GM12892 (cell line): ENCODE measurements at regions not wholly inside any gene's neighbourhood (a gene's known extent, or its start where the extent isn't known, plus 50 kb on each side); places are given as distances from the start of the nearest gene placed in this dataset.

Source experiments
- POLR2A ChIP-seq: IDR thresholded peaks from 2 replicates; pipeline ENCODE4 v1.6.1; 2011; ENCODE audit warnings: low read depth, low read length, control low read depth
- POLR2AphosphoS5 ChIP-seq: IDR thresholded peaks from 2 replicates; pipeline ENCODE4 v1.6.1; 2011; ENCODE audit warnings: low read depth, low read length, control low read depth
- TAF1 ChIP-seq: IDR thresholded peaks from 2 replicates; pipeline ENCODE4 v1.6.1; 2011; ENCODE audit warnings: low read depth, mild to moderate bottlenecking, control low read depth, low read length, borderline replicate concordance

DNA sequence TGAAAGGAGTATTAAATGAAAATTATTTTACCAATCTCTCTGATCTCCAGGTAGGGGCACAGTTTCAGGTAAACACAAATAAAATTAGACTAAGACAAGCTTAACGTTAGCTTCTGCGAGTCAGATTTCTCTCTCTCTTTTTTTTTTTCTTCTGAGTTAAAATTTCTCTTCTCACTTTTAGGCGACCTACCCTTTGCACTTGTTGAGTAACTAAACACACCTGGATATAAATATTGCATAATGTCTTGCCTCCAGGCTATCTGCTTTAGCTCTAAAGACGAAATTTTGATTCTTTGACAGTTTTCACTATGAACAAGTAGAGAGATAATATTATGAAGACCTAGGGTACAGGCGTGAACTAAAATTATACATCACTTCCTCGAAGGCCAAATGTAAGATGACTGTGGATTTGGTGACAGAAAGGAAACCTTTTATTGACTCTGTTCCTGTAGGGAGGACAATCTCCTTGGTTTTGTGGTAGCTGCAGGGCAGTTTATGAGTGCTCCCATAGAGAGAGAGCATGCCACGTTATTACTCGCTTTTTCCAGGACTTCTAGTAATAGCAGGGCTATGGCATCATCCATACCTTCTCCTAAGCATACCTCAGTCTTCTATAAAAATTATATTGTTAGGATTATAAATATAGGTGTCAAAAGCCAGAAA is 303.8 kb upstream of the NEGR1 start:
- TF ChIP-seq POLR2AphosphoS5 (no peak), POLR2A (no peak), TAF1 (no peak)
